Vagina (tissue), 2 donors: ENCODE measurements at regions not wholly inside any gene's neighbourhood (a gene's known extent, or its start where the extent isn't known, plus 50 kb on each side); places are given as distances from the start of the nearest gene placed in this dataset.
"Not testable (repeated sequence)": the region's sequence is repeated elsewhere in the genome, so short reads cannot be mapped to it uniquely, and the experiment has no call there.

Experiments
- DNase-seq, 2 donors: peaks; one replicate each; pipeline ENCODE4 v3.0.0-alpha.2; 2017; ENCODE audit errors: extremely low spot score in 2 of 2
- H3K27ac ChIP-seq: fragments of 200-600 bp; sonication (generic); one replicate; pipeline ENCODE4 v1.5.1; 2019
- H3K27me3 ChIP-seq: fragments of 200-600 bp; sonication (generic); one replicate; pipeline ENCODE4 v1.5.1; 2019
- H3K36me3 ChIP-seq, 2 donors: fragments of 200-600 bp; sonication (generic); one replicate each; pipeline ENCODE4 v1.5.1; 2017 to 2019
- H3K4me1 ChIP-seq: fragments of 200-600 bp; sonication (generic); one replicate; pipeline ENCODE4 v1.5.1; 2019
- H3K4me3 ChIP-seq, 2 donors: fragments of 200-600 bp; sonication (generic); 1 replicate in 1 of 2; 2 replicates in 1 of 2; pipeline ENCODE4 v1.5.1; 2016 to 2019
- H3K9me3 ChIP-seq: fragments of 200-600 bp; sonication (generic); one replicate; pipeline ENCODE4 v1.5.1; 2019
- CTCF ChIP-seq, 3 experiments: fragments of 450-650 bp in 2 of 3; fragments of 200-600 bp in 1 of 3; sonication (generic) in 1 of 3; IDR thresholded peaks; one replicate each; pipeline ENCODE4 v1.5.1; 2017 to 2019; ENCODE audit warnings: antibody characterized with exemption in 3 of 3, mild to moderate bottlenecking in 2 of 3, moderate library complexity in 2 of 3
- POLR2A ChIP-seq, 2 donors: fragments of 450-650 bp; IDR thresholded peaks; one replicate each; pipeline ENCODE4 v1.6.1; 2017; ENCODE audit warnings: antibody characterized with exemption in 2 of 2, mild to moderate bottlenecking in 2 of 2, moderate library complexity in 2 of 2
- POLR2AphosphoS5 ChIP-seq, 2 donors: sonication (generic); formaldehyde crosslinking; IDR thresholded peaks; one replicate each; pipeline ENCODE4 v1.9.0; 2017; ENCODE audit warnings: antibody characterized with exemption in 2 of 2, mild to moderate bottlenecking in 2 of 2, low read depth in 1 of 2; ENCODE audit not compliant: insufficient read depth in 1 of 2
- intact Hi-C: fragments of 100-400 bp; cut with DNase I; formaldehyde crosslinking; loops from one replicate; pipeline ENCODE4 v1.15.1; 2023

DNA sequence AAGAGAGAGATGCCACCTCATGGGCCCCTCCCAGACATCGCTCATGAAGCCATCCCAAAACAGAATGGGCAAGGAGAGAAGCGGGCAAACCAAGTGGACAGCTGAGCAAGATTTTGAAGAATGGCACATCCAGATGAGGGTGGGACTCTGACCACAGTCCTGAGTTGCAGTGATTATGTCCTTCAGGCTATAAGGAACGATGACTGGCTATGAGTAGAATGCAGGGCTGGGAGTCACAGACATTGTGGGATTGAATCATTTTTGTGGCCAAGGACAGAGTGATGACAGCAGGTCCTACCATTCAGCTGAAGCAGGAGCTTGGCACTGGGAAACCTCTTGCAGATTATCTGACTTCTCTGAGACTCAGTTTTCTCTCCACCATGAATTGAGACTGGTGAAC is 245.7 kb upstream of the SLC30A5 start:
- no peak overlapping the region for H3K4me3 ChIP-seq
- intact Hi-C loops = no loop called here
- no peak for DNase-seq
- H3K36me3 ChIP-seq = no peaks in the 10 kb centered on the region
- H3K27ac ChIP-seq = no peak overlapping the region
- no peaks in the 10 kb centered on the region for H3K27me3 ChIP-seq
- no peak for TF ChIP-seq POLR2AphosphoS5 (IDR thresholded peaks at IDR 0.05; ENCODE audit: insufficient read depth in 1 of 2, low read depth in 1 of 2)
- TF ChIP-seq CTCF (IDR thresholded peaks at IDR 0.05) = no peak
- no peak for TF ChIP-seq POLR2A (IDR thresholded peaks at IDR 0.05)
- no peaks in the 10 kb centered on the region for H3K4me1 ChIP-seq
- no peaks in the 10 kb centered on the region for H3K9me3 ChIP-seq

GRCh38 chr5:68849103-68849502 is 244.7 kb upstream of the SLC30A5 start:
- no peak overlapping the region for H3K27ac ChIP-seq
- no peaks in the 10 kb centered on the region for H3K4me1 ChIP-seq
- no peak for DNase-seq
- no peaks in the 10 kb centered on the region for H3K9me3 ChIP-seq
- TF ChIP-seq CTCF (IDR thresholded peaks at IDR 0.05) (no peak), POLR2AphosphoS5 (IDR thresholded peaks at IDR 0.05; ENCODE audit: insufficient read depth in 1 of 2, low read depth in 1 of 2) (no peak), POLR2A (IDR thresholded peaks at IDR 0.05) (no peak)
- no peaks in the 10 kb centered on the region for H3K27me3 ChIP-seq
- intact Hi-C loops = no loop called here
- H3K4me3 ChIP-seq = no peak overlapping the region
- no peaks in the 10 kb centered on the region for H3K36me3 ChIP-seq

GRCh38 chr5:68849906-68850305 is 243.9 kb upstream of the SLC30A5 start:
- Histone ChIP-seq H3K9me3 (no peaks in the 10 kb centered on the region), H3K27ac (no peak overlapping the region), H3K36me3 (no peaks in the 10 kb centered on the region), H3K4me3 (no peak overlapping the region), H3K27me3 (no peaks in the 10 kb centered on the region), H3K4me1 (no peaks in the 10 kb centered on the region)
- intact Hi-C loops = no loop called here
- no peak for DNase-seq
- TF ChIP-seq CTCF (IDR thresholded peaks at IDR 0.05) (no peak), POLR2AphosphoS5 (IDR thresholded peaks at IDR 0.05; ENCODE audit: insufficient read depth in 1 of 2, low read depth in 1 of 2) (no peak), POLR2A (IDR thresholded peaks at IDR 0.05) (no peak)

- no peaks in the 10 kb centered on the region for H3K4me1 ChIP-seq
- H3K9me3 ChIP-seq = no peaks in the 10 kb centered on the region
- intact Hi-C loops = no loop called here
- no peak overlapping the region for H3K4me3 ChIP-seq
- H3K36me3 ChIP-seq = no peaks in the 10 kb centered on the region
- H3K27ac ChIP-seq = no peak overlapping the region
- DNase-seq = no peak
- no peak for TF ChIP-seq POLR2AphosphoS5 (IDR thresholded peaks at IDR 0.05; ENCODE audit: insufficient read depth in 1 of 2, low read depth in 1 of 2)
- no peaks in the 10 kb centered on the region for H3K27me3 ChIP-seq
These were observed 232.7 kb upstream of the SLC30A5 start for GRCh38 chr5:68861099-68861498.

GRCh38 chr5:68862560-68862959 is 231.3 kb upstream of the SLC30A5 start:
- no peaks in the 10 kb centered on the region for H3K9me3 ChIP-seq
- no peak for DNase-seq
- TF ChIP-seq POLR2A (IDR thresholded peaks at IDR 0.05) = no peak
- no peak for TF ChIP-seq CTCF (IDR thresholded peaks at IDR 0.05)
- no peak for TF ChIP-seq POLR2AphosphoS5 (IDR thresholded peaks at IDR 0.05; ENCODE audit: insufficient read depth in 1 of 2, low read depth in 1 of 2)
- no peaks in the 10 kb centered on the region for H3K36me3 ChIP-seq
- intact Hi-C loops = no loop called here
- H3K27ac ChIP-seq = no peak overlapping the region
- no peaks in the 10 kb centered on the region for H3K27me3 ChIP-seq
- H3K4me3 ChIP-seq = no peak overlapping the region
- no peaks in the 10 kb centered on the region for H3K4me1 ChIP-seq

DNA sequence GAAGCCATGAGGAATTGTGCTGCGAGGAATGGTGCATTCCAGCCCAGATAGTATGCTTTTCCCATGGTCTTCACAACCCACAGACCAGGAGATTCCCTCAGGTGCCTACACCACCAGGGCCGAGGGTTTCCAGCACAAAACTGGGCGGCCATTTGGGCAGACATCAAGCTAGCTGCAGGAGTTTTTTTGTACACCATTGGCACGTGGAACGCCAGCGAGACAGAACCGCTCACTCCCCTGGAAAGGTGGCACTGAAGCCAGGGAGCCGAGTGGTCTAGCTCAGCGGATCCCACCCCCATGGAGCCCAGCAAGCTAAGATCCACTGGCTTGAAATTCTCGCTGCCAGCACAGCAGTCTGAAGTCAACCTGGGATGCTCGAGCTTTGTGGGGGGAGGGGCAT is 228.6 kb upstream of the SLC30A5 start:
- H3K4me3 ChIP-seq, H3K27ac ChIP-seq, DNase-seq, H3K27me3 ChIP-seq, intact Hi-C loops, H3K36me3 ChIP-seq, H3K9me3 ChIP-seq, H3K4me1 ChIP-seq: not testable (repeated sequence)
